Natural killer cell (primary cell): ENCODE measurements at regions not wholly inside any gene's neighbourhood (a gene's known extent, or its start where the extent isn't known, plus 50 kb on each side); places are given as distances from the start of the nearest gene placed in this dataset.
"Not testable (repeated sequence)": the region's sequence is repeated elsewhere in the genome, so short reads cannot be mapped to it uniquely, and the experiment has no call there.

Experiments
- ATAC-seq, 3 donors: fragments of 150-1000 bp in 2 of 3; fragments of 200-7000 bp in 1 of 3; cut with Tn5 transposase; 1 replicate in 1 of 3; 2 replicates in 2 of 3; pipeline ENCODE4 v1.10.0; 2021; ENCODE audit warnings: mild to moderate bottlenecking in 2 of 3, moderate library complexity in 2 of 3
- DNase-seq, 2 donors: peaks; one replicate each; pipeline versions ENCODE4 v3.0.0 to v3.0.0-alpha.2; 2013 to 2021; ENCODE audit warnings: mixed read lengths in 1 of 2
- H3K27ac ChIP-seq: one replicate; pipeline ENCODE4 v1.5.1; 2013; ENCODE audit warnings: mild to moderate bottlenecking, low read length
- H3K27me3 ChIP-seq: one replicate; pipeline ENCODE4 v1.6.1; 2013; ENCODE audit warnings: low read length; ENCODE audit not compliant: control insufficient read depth, insufficient read depth
- H3K36me3 ChIP-seq: one replicate; pipeline ENCODE4 v1.6.1; 2013; ENCODE audit warnings: low read length; ENCODE audit not compliant: control insufficient read depth, insufficient read depth
- H3K4me1 ChIP-seq: one replicate; pipeline ENCODE4 v1.6.1; 2013; ENCODE audit warnings: low read length; ENCODE audit not compliant: control insufficient read depth, insufficient read depth
- H3K4me3 ChIP-seq: one replicate; pipeline ENCODE4 v1.5.1; 2013; ENCODE audit warnings: low read length
- H3K9me3 ChIP-seq: one replicate; pipeline ENCODE4 v1.6.1; 2013; ENCODE audit warnings: low read length; ENCODE audit not compliant: control insufficient read depth, insufficient read depth
- H3K27ac Mint-ChIP-seq, 2 donors: one replicate each; pipeline ENCODE4 v1.8.0; 2022; ENCODE audit warnings: mild to moderate bottlenecking in 2 of 2, mixed read lengths in 2 of 2, moderate library complexity in 1 of 2
- H3K27me3 Mint-ChIP-seq, 2 donors: one replicate each; pipeline ENCODE4 v1.8.0; 2022; ENCODE audit warnings: low read depth in 2 of 2, mixed read lengths in 2 of 2
- H3K36me3 Mint-ChIP-seq: one replicate; pipeline ENCODE4 v1.8.0; 2022; ENCODE audit warnings: mixed read lengths
- H3K4me1 Mint-ChIP-seq, 2 donors: one replicate each; pipeline ENCODE4 v1.8.0; 2022; ENCODE audit warnings: mixed read lengths in 2 of 2
- H3K4me3 Mint-ChIP-seq: one replicate; pipeline ENCODE4 v1.8.0; 2022; ENCODE audit warnings: mild to moderate bottlenecking, moderate library complexity, mixed read lengths
- H3K9me3 Mint-ChIP-seq, 2 donors: one replicate each; pipeline ENCODE4 v1.8.0; 2022; ENCODE audit warnings: mixed read lengths in 2 of 2
- WGBS: methylation state at CpG from one replicate; pipeline ENCODE4 v1.1.7; 2013; ENCODE audit warnings: missing lambda C conversion rate; ENCODE audit not compliant: insufficient coverage; 5-methylcytosine and 5-hydroxymethylcytosine counted together
- intact Hi-C: fragments of 100-400 bp; cut with micrococcal nuclease; formaldehyde crosslinking; loops from one replicate; pipeline ENCODE4 v1.14.2; 2022
- TF ChIP-seq, protein P1 (sequence below): fragments of 200-600 bp; IDR thresholded peaks from one replicate; pipeline ENCODE4 v1.8.0; 2022; ENCODE audit warnings: antibody characterized with exemption

DNA sequence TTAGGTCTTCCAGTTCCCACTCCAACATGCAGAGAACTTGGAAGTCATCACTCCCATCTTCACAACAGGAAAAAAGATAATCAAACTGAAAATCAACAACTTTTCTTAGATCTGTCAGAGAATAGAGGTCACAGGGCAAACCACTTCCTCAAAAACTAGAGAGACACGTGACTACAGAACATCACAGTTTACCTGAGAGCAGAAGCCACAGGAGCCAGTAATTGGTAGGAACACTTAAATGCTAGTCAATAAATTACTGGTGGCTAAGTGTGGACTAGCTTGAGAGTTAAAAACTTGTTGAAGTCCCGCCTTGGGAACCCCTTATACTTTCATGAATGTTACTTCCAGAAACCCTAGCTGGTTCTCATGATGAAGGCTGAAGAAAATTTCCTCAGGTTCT, 81.1 kb downstream of the THSD1 start:
- H3K36me3 Mint-ChIP-seq, DNase-seq, H3K36me3 ChIP-seq, H3K4me1 Mint-ChIP-seq, H3K9me3 ChIP-seq, intact Hi-C loops, H3K4me3 Mint-ChIP-seq, H3K27me3 ChIP-seq, H3K4me3 ChIP-seq, H3K27ac Mint-ChIP-seq, H3K9me3 Mint-ChIP-seq, H3K4me1 ChIP-seq, H3K27me3 Mint-ChIP-seq, ATAC-seq, H3K27ac ChIP-seq: not testable (repeated sequence)
- no CpG with 5 or more reads among the region's 2 CpGs for WGBS

DNA sequence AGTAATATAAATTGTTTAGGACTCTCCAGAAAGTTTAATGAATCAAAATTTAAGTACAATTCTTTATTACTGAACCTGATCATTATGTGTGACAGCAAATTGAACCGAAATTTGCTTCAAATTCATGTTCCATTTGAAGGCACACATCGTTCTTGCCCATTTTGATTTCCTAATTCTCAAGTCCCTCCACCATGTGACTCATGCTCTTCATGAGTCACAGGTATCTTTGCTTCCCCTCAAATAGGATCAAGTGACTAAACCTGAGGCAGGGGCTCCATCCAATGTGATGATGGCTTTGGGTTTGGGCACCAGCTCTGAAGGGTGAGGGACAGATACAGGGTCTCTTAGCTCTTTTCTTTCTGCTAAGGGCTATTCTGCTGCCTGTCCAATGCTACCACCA, 86.1 kb downstream of the THSD1 start:
- intact Hi-C loops: no loop called here
- H3K36me3 ChIP-seq: no peaks in the 10 kb centered on the region
- Mint-ChIP-seq H3K27me3 (peaks cover 12 to 35% of the 10 kb centered on the region in 2 donors), H3K4me3 (no peak overlapping the region), H3K27ac (no peak overlapping the region), H3K9me3 (no peaks in the 10 kb centered on the region), H3K4me1 (no peaks in the 10 kb centered on the region), H3K36me3 (no peaks in the 10 kb centered on the region)
- H3K27ac ChIP-seq: no peak overlapping the region
- H3K9me3 ChIP-seq: no peaks in the 10 kb centered on the region
- ATAC-seq (no peak), DNase-seq (no peak)
- WGBS: 92% methylated on average over 2 of the region's 2 CpGs
- TF ChIP-seq, protein P1, sequence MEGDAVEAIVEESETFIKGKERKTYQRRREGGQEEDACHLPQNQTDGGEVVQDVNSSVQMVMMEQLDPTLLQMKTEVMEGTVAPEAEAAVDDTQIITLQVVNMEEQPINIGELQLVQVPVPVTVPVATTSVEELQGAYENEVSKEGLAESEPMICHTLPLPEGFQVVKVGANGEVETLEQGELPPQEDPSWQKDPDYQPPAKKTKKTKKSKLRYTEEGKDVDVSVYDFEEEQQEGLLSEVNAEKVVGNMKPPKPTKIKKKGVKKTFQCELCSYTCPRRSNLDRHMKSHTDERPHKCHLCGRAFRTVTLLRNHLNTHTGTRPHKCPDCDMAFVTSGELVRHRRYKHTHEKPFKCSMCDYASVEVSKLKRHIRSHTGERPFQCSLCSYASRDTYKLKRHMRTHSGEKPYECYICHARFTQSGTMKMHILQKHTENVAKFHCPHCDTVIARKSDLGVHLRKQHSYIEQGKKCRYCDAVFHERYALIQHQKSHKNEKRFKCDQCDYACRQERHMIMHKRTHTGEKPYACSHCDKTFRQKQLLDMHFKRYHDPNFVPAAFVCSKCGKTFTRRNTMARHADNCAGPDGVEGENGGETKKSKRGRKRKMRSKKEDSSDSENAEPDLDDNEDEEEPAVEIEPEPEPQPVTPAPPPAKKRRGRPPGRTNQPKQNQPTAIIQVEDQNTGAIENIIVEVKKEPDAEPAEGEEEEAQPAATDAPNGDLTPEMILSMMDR: no peak
- H3K4me3 ChIP-seq: no peak overlapping the region
- no peaks in the 10 kb centered on the region for H3K4me1 ChIP-seq
- no peaks in the 10 kb centered on the region for H3K27me3 ChIP-seq

DNA sequence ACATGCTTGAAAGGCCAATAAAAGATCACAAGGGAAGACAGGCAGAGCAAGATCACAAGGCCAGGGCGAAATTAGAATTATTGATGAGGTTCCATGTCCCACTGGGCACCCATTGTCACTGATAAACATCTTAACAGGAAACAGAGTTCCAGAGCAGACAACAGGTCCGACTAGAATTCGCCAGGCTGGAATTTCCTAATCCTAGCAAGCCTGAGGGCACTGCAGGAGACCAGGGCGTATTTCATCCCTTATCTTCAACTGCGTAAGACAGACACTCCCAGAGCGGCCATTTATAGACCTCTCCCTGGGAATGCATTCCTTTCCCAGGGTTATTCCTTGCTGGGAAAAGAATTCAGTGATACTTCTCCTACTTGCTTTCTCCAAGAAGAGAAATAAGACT, 96.1 kb downstream of the THSD1 start:
- H3K4me3 Mint-ChIP-seq, ATAC-seq, H3K9me3 ChIP-seq, intact Hi-C loops, H3K9me3 Mint-ChIP-seq, H3K27me3 Mint-ChIP-seq, H3K27ac Mint-ChIP-seq, H3K27ac ChIP-seq, H3K36me3 Mint-ChIP-seq, H3K4me1 ChIP-seq, DNase-seq, H3K27me3 ChIP-seq, H3K4me3 ChIP-seq, H3K36me3 ChIP-seq, H3K4me1 Mint-ChIP-seq: not testable (repeated sequence)
- WGBS: 88% methylated on average over 6 of the region's 6 CpGs

DNA sequence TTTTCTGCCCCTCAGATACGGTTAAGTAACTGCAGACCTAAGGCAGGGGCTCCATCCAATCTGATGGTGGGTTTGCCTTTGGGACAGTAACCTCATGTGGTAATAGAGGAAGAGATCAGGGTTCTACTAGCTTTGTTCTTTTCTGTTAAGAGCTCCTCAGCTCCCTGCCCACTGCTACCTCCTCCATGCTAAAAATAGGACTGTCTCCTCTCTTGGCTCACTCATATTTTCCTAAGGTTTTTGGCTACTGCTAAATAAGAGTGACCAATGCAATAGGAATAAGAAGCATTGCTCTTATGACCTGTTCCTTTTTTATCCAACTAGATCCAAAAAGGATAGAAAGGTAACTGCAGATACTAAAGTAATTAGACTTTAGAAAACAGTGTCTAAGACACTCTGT, 99.6 kb downstream of the THSD1 start:
- H3K27me3 Mint-ChIP-seq, ATAC-seq: not testable (repeated sequence)

DNA sequence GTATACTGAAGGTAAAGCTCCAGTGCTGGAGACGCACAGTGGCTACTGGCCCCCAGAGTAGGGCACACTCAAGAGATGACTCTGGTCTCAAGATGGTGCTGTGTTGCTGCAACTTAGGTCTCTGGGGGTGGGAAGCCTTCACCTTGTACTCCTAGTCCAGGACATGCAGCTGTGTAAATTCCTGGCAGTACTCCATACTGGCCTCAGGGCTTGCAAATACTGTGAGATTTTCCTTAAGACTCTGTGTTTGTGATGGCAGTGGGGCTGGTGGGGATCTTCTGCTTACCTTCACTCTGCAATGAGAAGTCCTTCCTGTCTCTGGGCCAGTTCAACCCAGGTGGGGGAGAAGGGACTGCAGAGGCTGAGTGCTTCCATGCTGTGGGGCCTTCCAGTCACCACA, 102.9 kb downstream of the THSD1 start:
- WGBS: no CpG with 5 or more reads among the region's 1 CpG
- Mint-ChIP-seq H3K36me3 (peaks cover 11% of the 10 kb centered on the region), H3K9me3 (peaks cover 6 to 10% of the 10 kb centered on the region in 2 donors)
- H3K27ac ChIP-seq, H3K27me3 Mint-ChIP-seq, H3K4me1 ChIP-seq, ATAC-seq, H3K27ac Mint-ChIP-seq, intact Hi-C loops, H3K27me3 ChIP-seq, H3K9me3 ChIP-seq, H3K36me3 ChIP-seq, H3K4me3 ChIP-seq, H3K4me1 Mint-ChIP-seq, H3K4me3 Mint-ChIP-seq, DNase-seq: not testable (repeated sequence)

More for the DNA sequence above, 99.6 kb downstream of the THSD1 start:
- H3K4me1 ChIP-seq, H3K4me3 Mint-ChIP-seq, H3K27ac ChIP-seq, H3K36me3 ChIP-seq, H3K27me3 ChIP-seq, H3K4me1 Mint-ChIP-seq, H3K9me3 ChIP-seq, H3K9me3 Mint-ChIP-seq, intact Hi-C loops, H3K4me3 ChIP-seq, H3K27ac Mint-ChIP-seq, DNase-seq, H3K36me3 Mint-ChIP-seq: not testable (repeated sequence)
- WGBS: no CpG with 5 or more reads among the region's 1 CpG

DNA sequence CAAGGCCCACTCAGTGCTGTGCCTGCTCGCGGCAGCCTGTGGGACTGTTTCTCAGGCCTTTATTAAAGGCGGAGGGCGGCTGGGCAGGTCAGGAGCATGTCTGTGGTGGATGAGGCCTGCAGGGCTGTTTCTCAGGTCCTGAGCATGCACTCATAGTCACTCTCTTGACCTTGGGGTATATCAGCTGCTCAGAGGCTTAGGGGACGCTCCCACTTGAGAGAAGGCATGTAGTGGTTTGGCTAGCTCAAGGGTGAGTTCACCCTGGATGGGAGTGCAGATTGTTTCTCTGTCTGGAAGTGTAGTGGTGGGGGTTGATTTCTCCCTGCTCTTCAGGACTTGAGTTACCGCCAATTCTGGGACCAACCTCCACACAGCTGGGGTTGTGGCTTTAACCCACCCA, 103.3 kb downstream of the THSD1 start:
- H3K9me3 Mint-ChIP-seq: peaks cover 6 to 10% of the 10 kb centered on the region in 2 donors
- intact Hi-C loops, H3K27me3 ChIP-seq, H3K27ac Mint-ChIP-seq, H3K4me1 Mint-ChIP-seq, H3K27me3 Mint-ChIP-seq, H3K4me1 ChIP-seq, H3K36me3 ChIP-seq, DNase-seq, H3K4me3 Mint-ChIP-seq, H3K4me3 ChIP-seq, H3K9me3 ChIP-seq, ATAC-seq, H3K27ac ChIP-seq: not testable (repeated sequence)
- WGBS: no CpG with 5 or more reads among the region's 6 CpGs
- H3K36me3 Mint-ChIP-seq: peaks cover 11% of the 10 kb centered on the region

DNA sequence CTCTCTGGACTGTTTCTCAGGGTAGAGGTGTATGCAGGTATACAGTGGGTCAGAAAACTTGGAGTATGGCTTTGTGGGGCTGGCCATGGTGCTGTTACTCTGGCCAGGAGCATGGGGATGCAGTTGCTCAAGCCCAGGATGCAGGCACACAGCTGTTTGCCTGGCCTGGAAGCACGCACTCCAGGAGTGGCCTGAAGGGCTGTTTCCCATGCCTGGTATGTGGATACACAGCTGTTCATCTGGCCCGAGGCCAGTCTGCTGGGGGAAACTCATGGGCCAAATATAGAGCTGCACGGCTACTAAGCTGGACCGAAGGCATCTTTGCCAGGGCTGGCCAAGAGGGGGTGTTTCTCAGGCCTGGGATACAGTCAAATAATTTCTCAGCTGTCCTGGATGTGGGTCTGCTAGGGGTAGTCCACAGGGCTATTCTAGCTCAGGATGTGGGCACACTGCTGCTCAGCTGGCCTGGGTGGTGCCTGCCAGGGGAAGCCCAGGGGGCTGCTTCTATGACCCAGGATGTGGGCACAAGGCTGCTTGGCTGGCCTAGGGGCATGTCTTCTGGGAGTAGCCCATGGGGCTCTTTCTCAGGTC, 104.1 kb downstream of the THSD1 start:
- H3K4me3 Mint-ChIP-seq, H3K27ac Mint-ChIP-seq, H3K9me3 ChIP-seq, H3K4me3 ChIP-seq, H3K27me3 Mint-ChIP-seq, intact Hi-C loops, H3K36me3 ChIP-seq, DNase-seq, H3K4me1 ChIP-seq, ATAC-seq, H3K27me3 ChIP-seq, H3K27ac ChIP-seq, H3K4me1 Mint-ChIP-seq: not testable (repeated sequence)
- peaks cover 11% of the 10 kb centered on the region for H3K36me3 Mint-ChIP-seq
- peaks cover 6 to 10% of the 10 kb centered on the region in 2 donors for H3K9me3 Mint-ChIP-seq
- WGBS: 89% methylated on average over 1 of the region's 4 CpGs
